ENCODE measurements at regions not wholly inside any gene's neighbourhood (a gene's known extent, or its start where the extent isn't known, plus 50 kb on each side); places are given as distances from the start of the nearest gene placed in this dataset.

DNA sequence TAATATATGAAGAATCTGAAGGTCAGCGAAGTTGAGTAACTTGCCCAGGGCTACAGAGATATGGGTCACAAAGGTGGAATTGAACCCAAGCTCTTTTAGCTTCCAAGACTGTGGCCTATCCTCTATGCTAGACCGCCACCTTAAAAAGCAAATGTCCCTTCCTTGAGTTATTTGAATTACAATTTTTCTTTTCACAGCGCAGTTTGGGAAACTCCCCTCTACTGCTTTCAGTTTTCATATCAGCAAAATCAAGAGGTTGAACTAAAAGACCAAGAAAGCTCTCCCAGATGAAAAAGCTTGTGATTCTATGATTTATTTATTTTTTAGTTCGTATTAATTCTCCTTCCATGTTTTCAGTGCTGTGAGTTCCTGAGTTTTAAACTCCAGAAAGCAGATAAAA lies 174.5 kb upstream of the C1QTNF7 start:
- H3K4me3 ChIP-seq: no peak overlapping the region
- no peaks in the 10 kb centered on the region for H4K20me1 ChIP-seq (ENCODE audit: insufficient read depth, poor library complexity, severe bottlenecking)
- no peak for DNase-seq (ENCODE audit: low spot score)
- H3K9me3 ChIP-seq (ENCODE audit: low read depth): no peaks in the 10 kb centered on the region
- TF ChIP-seq EZH2 (IDR thresholded peaks at IDR 0.05; ENCODE audit: borderline replicate concordance) (no peak), EZH2phosphoT487 (IDR thresholded peaks at IDR 0.05; ENCODE audit: low read depth, severe bottlenecking, unreplicated experiment) (no peak)
- TF ChIP-seq, protein P1, sequence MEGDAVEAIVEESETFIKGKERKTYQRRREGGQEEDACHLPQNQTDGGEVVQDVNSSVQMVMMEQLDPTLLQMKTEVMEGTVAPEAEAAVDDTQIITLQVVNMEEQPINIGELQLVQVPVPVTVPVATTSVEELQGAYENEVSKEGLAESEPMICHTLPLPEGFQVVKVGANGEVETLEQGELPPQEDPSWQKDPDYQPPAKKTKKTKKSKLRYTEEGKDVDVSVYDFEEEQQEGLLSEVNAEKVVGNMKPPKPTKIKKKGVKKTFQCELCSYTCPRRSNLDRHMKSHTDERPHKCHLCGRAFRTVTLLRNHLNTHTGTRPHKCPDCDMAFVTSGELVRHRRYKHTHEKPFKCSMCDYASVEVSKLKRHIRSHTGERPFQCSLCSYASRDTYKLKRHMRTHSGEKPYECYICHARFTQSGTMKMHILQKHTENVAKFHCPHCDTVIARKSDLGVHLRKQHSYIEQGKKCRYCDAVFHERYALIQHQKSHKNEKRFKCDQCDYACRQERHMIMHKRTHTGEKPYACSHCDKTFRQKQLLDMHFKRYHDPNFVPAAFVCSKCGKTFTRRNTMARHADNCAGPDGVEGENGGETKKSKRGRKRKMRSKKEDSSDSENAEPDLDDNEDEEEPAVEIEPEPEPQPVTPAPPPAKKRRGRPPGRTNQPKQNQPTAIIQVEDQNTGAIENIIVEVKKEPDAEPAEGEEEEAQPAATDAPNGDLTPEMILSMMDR (IDR thresholded peaks at IDR 0.05; ENCODE audit: poor library complexity): no peak
- H2AFZ ChIP-seq: no peak overlapping the region
- no peaks in the 10 kb centered on the region for H3K27me3 ChIP-seq
- H3K79me2 ChIP-seq: no peaks in the 10 kb centered on the region
- no peaks in the 10 kb centered on the region for H3K36me3 ChIP-seq (replicated peaks; ENCODE audit: insufficient read depth, low read depth)
- WGBS (ENCODE audit: low lambda C conversion rate, missing lambda C conversion rate): 93% methylated on average over 4 of the region's 4 CpGs
- no peak overlapping the region for H3K4me2 ChIP-seq
- no peak overlapping the region for H3K27ac ChIP-seq
- no peaks in the 10 kb centered on the region for H3K9me2 ChIP-seq (replicated peaks; ENCODE audit: insufficient read depth)
- H3K4me1 ChIP-seq (ENCODE audit: insufficient read depth): no peaks in the 10 kb centered on the region

DNA sequence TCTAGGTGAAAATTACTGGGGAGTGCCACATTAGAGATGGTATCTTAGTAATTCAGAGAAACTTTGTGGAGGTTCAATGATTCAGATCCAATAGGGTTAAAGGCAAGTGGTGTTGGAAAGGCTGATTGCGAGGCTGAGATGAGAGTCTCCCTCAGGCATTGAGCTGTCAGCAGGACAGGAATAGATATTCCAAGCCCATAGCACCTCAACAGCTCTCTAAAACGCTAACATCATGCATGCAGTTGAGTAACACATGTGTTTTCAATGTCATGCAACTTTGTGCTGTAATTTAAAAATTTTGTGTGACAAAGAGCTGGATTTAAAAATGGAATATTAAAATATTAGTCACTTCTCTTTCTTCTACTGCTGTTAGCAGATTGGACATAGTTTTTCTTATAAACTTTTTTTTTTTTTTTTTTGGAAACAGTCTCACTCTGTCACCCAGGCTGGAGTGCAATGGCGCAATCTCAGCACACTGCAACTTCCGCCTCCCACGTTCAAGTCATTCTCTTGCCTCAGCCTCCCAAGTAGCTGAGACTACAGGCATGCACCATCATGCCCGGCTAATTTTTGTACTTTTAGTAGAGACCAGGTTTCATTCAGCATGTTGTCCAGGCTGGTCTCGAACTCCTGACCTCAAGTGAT lies 173.5 kb upstream of the C1QTNF7 start:
- H3K4me2 ChIP-seq: no peak overlapping the region
- no peaks in the 10 kb centered on the region for H3K36me3 ChIP-seq (replicated peaks; ENCODE audit: insufficient read depth, low read depth)
- no peaks in the 10 kb centered on the region for H3K9me3 ChIP-seq (ENCODE audit: low read depth)
- no peaks in the 10 kb centered on the region for H3K4me1 ChIP-seq (ENCODE audit: insufficient read depth)
- DNase-seq (ENCODE audit: low spot score): no peak
- no peaks in the 10 kb centered on the region for H4K20me1 ChIP-seq (ENCODE audit: insufficient read depth, poor library complexity, severe bottlenecking)
- H3K79me2 ChIP-seq: no peaks in the 10 kb centered on the region
- H3K4me3 ChIP-seq: no peak overlapping the region
- TF ChIP-seq EZH2phosphoT487 (IDR thresholded peaks at IDR 0.05; ENCODE audit: low read depth, severe bottlenecking, unreplicated experiment) (no peak), EZH2 (IDR thresholded peaks at IDR 0.05; ENCODE audit: borderline replicate concordance) (no peak)
- TF ChIP-seq, protein P1 (IDR thresholded peaks at IDR 0.05; ENCODE audit: poor library complexity): no peak
- WGBS (ENCODE audit: low lambda C conversion rate, missing lambda C conversion rate): 86% methylated on average over 7 of the region's 7 CpGs
- H3K27me3 ChIP-seq: no peaks in the 10 kb centered on the region
- H2AFZ ChIP-seq: no peak overlapping the region
- H3K27ac ChIP-seq: no peak overlapping the region
- no peaks in the 10 kb centered on the region for H3K9me2 ChIP-seq (replicated peaks; ENCODE audit: insufficient read depth)

DNA sequence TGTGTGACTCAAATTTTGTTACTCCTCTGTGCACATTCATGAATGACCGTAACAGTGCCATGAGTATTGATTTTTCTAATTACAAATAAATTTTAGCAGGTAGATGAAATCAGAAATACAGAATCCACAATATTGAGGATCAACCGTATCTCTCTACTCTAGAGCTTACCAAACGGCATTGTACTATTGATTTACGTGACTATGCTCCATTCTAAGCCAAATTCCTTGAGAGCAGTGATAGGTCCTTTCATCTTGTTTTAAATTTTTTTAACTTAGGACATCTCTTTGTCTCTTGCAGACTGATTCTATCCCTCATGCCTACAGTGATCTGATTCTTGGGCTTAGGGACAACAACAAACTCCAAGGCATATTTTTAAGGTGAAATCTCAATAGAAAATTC lies 172.3 kb upstream of the C1QTNF7 start:
- H4K20me1 ChIP-seq (ENCODE audit: insufficient read depth, poor library complexity, severe bottlenecking): no peaks in the 10 kb centered on the region

More for the DNA sequence above, 172.3 kb upstream of the C1QTNF7 start:
- Histone ChIP-seq H3K9me3 (ENCODE audit: low read depth) (no peaks in the 10 kb centered on the region), H3K4me1 (ENCODE audit: insufficient read depth) (no peaks in the 10 kb centered on the region), H3K79me2 (no peaks in the 10 kb centered on the region), H3K27ac (no peak overlapping the region), H3K36me3 (replicated peaks; ENCODE audit: insufficient read depth, low read depth) (no peaks in the 10 kb centered on the region), H3K9me2 (replicated peaks; ENCODE audit: insufficient read depth) (no peaks in the 10 kb centered on the region), H2AFZ (no peak overlapping the region), H3K4me2 (no peak overlapping the region), H3K4me3 (no peak overlapping the region), H3K27me3 (no peaks in the 10 kb centered on the region)
- 81% methylated on average over 4 of the region's 4 CpGs for WGBS (ENCODE audit: low lambda C conversion rate, missing lambda C conversion rate)
- no peak for DNase-seq (ENCODE audit: low spot score)
- TF ChIP-seq EZH2 (IDR thresholded peaks at IDR 0.05; ENCODE audit: borderline replicate concordance) (no peak), EZH2phosphoT487 (IDR thresholded peaks at IDR 0.05; ENCODE audit: low read depth, severe bottlenecking, unreplicated experiment) (no peak)
- TF ChIP-seq, protein P1 (IDR thresholded peaks at IDR 0.05; ENCODE audit: poor library complexity): no peak
